HG02943 (cell line): ENCODE measurements at regions not wholly inside any gene's neighbourhood (a gene's known extent, or its start where the extent isn't known, plus 50 kb on each side); places are given as distances from the start of the nearest gene placed in this dataset.

ENCODE experiments used
- ATAC-seq: cut with Tn5 transposase; IDR thresholded peaks from one replicate; pipeline ENCODE4 v1.9.1; 2021; ENCODE audit warnings: mild to moderate bottlenecking, low read depth, moderate library complexity; ENCODE audit not compliant: unreplicated experiment

GRCh38 chr11:26065944-26066343 lies 266.0 kb upstream of the ANO3 start:
- ATAC-seq: no peak

DNA sequence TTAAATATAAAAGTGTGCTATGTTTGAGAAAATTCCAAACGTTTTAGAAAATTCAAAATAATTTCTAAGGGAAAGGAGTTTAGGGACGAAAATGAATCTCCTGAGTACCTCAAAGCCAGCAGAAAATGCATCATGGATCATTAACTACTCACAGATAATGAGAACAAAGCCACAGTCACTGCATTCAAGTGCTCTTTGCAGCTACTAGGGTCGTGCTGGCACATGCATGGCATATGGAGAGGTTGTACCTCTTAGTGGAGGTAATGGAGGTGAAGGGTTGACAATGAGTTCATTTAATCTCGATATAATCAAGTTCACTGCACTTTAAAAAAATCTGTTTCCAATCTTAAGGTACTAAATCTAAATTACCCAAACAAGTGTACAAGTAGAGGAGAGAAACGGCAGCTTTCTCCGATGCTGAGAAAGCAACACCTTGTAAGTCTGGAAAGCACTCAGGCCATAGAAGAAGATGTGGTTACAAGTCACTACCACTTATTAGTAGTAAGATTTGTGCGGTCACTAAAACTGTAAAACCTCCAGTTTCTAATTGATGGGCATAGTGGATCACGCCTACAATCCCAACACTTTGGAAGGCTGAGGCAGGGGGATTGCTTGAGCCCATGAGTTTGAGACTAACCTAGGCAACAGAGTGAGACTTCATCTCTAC lies 261.1 kb upstream of the ANO3 start:
- no peak for ATAC-seq

DNA sequence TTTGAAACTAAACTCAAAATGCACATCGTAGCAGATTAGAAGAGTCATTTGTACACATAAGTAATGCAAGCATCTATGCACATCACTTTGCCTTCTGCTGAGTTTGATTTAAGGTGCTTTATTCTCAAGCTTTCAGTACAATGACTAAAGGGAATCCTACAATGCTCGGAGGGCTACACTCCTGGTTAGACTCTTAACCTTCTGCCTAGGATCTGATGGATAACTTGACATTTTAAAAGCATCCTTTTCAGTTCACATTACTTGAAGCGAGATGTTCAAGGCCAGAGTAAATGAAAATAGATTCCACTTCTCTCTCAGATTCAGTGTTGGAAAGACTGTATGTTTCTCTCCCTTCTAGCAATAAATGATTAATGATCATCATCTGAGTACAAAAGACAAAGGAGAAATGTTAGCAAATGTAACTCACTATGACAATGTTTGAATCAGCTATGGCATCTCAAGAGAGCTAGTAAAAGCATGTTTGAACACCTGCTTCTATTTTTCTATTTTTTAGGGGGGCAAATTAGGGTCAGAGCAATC lies 259.2 kb upstream of the ANO3 start:
- no peak for ATAC-seq

GRCh38 chr11:26073646-26074045 lies 258.3 kb upstream of the ANO3 start:
- no peak for ATAC-seq

DNA sequence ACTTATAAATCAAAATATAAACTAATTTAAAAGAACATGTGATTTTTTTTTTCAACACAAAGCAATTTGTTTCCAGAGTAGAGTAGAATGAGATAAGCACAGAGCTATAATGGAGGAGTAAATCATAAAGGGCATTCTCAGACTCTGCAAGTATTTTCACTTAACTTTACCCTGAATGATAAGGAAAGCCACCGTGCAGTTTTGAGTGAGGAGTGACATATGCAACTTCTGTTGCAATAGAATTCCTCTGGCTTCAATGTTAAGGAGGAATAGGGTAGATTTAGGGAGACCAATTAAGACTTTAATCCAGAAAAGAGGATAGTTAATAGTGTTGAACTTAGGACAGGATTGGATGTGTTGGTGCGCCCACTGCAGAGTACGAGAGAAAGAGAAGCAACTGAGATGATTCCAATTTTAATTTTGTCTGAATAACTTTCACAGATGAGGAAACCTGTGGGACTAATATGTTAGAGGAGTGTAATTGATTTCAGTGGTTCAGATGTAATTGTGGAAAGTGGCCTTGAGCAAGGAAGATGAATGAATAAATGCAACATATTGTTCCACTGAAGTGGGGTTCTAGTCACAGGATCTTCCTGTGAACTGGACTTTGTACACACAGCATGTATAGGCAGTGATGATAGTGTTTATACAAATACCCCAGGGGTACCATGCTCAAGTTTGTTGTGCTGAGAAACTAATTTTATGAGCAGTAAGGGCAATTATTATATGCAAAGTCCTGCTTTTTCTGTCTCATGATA lies 255.5 kb upstream of the ANO3 start:
- no peak for ATAC-seq

- ATAC-seq: no peak
Measured at GRCh38 chr11:26078231-26078821, 253.6 kb upstream of the ANO3 start.

DNA sequence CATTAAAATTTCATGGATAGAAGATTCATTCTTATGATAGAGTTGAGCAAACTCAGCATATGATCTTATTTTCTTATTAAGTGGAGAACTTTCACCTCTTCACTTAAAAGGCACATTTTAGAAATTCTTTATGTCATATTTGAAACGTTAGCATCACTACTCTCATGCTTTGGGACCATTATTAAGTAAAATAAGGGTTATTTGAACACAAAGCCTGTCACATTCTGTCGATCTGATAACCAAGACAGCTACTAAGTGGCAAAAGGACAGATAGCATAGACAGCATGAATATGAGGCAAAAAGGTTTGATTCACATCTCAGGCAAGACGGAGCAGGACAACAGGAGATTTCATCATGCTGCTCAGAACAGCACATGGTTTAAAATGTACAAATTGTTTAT lies 247.6 kb upstream of the ANO3 start:
- no peak for ATAC-seq

- ATAC-seq: no peak
Measured at GRCh38 chr11:26086028-26086427, 245.9 kb upstream of the ANO3 start.

GRCh38 chr11:26087120-26087935 lies 244.6 kb upstream of the ANO3 start:
- ATAC-seq: peak; percentile 97

- no peak for ATAC-seq
Measured at GRCh38 chr11:26088391-26088790, 243.5 kb upstream of the ANO3 start.

GRCh38 chr11:26090651-26091050 lies 241.3 kb upstream of the ANO3 start:
- no peak for ATAC-seq

- ATAC-seq: no peak
Measured at GRCh38 chr11:26093206-26093605, 238.7 kb upstream of the ANO3 start.

DNA sequence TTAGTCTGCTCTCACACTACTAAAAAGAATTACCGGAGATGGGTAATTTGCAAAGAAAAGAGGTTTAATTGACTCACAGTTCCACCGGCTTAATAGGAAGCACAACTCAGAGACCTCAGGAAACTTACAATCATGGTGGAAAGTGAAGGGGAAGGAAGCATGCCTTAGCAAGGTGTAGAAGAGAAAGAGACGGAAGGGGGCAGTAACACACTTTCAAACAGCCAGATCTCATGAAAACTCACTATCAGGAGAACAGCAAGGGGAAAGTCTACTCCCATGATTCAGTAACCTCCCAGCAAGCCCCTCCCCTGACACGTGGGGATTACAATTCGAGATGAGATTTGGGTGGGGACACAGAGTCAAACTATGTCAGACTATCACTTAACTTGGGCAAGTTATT lies 236.6 kb upstream of the ANO3 start:
- ATAC-seq: no peak

- ATAC-seq: no peak
Measured at GRCh38 chr11:26096451-26096850, 235.5 kb upstream of the ANO3 start.

DNA sequence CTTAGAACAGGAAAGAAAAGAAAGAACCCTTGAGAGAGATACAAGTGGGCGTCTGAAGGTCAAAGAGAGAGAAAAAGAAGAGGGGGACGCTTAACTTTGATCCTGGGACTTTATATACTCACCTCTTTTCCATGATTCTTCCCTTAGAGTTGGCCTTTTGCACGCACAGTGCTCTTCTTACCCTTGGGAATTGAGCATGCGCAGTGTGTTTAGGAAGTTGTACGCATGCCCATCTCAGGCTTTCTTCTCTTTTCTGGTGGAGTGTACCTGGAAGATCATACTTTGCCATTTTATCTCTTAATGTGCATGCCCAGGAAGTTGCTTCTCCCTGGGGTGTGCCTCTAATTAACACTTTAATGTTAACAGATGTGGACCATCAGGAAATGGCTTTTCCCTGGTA lies 229.6 kb upstream of the ANO3 start:
- ATAC-seq: no peak

DNA sequence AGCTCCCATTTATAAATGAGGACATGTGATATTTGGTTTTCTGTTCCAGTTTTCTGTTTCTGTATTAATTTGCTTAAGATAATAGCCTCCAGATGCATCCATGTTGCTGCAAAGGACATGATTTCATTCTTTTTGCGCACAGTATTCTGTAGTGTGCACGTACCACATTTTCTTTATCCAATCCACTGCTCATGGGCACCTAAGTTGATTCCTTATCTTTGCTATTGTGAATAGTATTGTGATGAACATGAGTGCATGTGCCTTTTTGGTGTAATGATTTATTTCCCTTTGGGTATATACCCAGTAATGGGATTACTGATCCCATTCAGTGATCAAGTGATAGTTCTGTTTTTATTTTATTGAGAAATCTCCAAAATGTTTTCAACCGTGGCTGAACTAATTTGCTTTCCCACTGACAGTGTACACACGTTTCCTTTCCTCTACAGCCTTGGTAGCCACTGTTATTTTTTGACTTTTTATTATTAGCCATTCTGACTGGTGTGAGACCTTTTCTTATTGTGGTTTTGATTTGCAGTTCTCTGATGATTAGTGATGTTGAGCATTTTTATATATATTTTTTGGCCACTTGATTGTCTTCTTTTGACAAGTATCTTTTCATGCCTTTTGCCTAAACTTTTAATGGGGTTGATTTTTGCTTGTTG lies 226.0 kb upstream of the ANO3 start:
- ATAC-seq: no peak

GRCh38 chr11:26106726-26107125 lies 225.2 kb upstream of the ANO3 start:
- no peak for ATAC-seq

DNA sequence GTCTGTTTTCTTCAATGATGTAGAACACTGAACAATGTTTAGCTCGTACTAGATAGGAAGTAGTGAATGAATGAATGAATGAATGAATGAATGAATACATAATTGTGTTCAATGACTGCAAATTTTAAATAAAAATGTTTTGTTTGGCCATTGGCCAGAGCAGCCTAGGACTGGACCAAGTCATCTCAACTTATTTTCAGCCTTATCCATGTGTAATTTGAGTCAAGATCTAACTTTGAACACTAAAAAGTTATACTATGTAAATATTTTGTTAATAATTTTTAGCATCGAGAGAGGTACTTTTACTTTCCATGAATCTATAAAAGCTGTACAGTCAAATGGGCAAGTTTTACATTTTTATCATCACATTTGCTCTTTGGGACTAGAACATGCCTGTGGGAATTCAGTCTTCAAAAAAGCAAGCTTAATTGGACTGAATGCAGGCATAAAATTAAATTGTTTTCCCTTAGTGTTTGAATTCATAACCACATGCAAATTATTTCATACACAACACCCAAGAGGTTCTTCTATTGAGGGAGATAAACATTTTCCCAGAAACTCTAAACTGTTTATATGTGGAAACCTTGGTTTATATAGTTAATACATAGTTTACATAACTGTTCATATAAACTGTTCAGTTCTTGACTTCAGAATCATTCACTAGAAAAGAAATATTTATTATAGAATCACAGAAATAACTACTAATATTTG lies 222.1 kb upstream of the ANO3 start:
- ATAC-seq: no peak

DNA sequence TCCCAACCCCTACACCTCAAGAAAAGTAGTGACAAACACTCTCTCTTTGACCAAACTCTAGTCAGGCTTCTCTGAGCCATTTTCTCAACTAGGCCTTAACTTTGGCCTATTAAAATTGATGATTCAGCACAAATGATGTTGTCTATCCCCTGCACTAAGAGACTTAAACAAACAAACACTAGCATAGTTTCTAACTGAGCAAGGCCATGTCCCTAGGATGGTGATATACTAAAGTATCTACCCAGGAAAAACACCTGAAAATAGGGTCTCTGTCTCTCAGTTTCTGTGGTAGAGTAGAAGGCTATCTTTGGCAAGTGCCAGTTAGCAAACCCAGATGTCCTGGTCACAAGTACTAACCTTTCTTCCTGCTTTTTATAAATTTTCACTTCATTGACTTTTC lies 219.7 kb upstream of the ANO3 start:
- no peak for ATAC-seq

GRCh38 chr11:26121466-26121865 lies 210.5 kb upstream of the ANO3 start:
- ATAC-seq: no peak
